GM12891 (cell line): ENCODE measurements at regions not wholly inside any gene's neighbourhood (a gene's known extent, or its start where the extent isn't known, plus 50 kb on each side); places are given as distances from the start of the nearest gene placed in this dataset.

Experiments
- PAX5 ChIP-seq: IDR thresholded peaks from 2 replicates; pipeline ENCODE4 v1.6.1; 2011; ENCODE audit warnings: low read length, moderate library complexity, mild to moderate bottlenecking; ENCODE audit not compliant: insufficient read depth, severe bottlenecking
- POLR2A ChIP-seq: IDR thresholded peaks from 2 replicates; pipeline ENCODE4 v1.6.1; 2011; ENCODE audit warnings: low read depth, low read length, control low read depth
- POLR2AphosphoS5 ChIP-seq: IDR thresholded peaks from 2 replicates; pipeline ENCODE4 v1.6.1; 2011; ENCODE audit warnings: low read depth, low read length, control low read depth
- POU2F2 ChIP-seq: IDR thresholded peaks from 2 replicates; pipeline ENCODE4 v1.6.1; 2011; ENCODE audit warnings: low read depth, mild to moderate bottlenecking, control low read depth, low read length, moderate library complexity
- SPI1 ChIP-seq: IDR thresholded peaks from 2 replicates; pipeline ENCODE4 v1.6.1; 2011; ENCODE audit warnings: low read depth, low read length, control low read depth
- TAF1 ChIP-seq: IDR thresholded peaks from 2 replicates; pipeline ENCODE4 v1.6.1; 2011; ENCODE audit warnings: low read depth, low read length, control low read depth

DNA sequence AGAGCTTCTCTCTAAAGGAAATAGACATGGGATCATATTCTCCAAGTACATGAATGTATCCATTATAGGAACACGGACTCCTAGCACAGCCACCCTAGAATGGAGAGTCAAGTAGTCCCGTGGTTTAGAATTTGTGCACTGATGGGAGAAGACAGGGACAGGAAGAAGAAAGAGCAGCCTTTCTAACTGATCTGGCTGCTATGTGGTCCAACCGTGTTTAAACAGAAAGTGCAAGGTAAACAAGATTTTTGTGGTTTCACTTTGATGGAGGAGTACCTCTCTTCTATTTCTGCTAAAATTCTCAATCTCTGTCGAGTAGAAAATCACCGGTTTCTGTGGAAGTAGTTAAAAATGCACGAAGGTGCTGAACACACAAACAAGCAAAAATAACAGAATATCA is 171.3 kb downstream of the ST8SIA4 start:
- TF ChIP-seq POLR2A = no peak
- TF ChIP-seq POLR2AphosphoS5 = no peak
- no peak for TF ChIP-seq TAF1
- no peak for TF ChIP-seq SPI1
- TF ChIP-seq PAX5 = no peak
- TF ChIP-seq POU2F2 = no peak
